Activated CD8-positive, alpha-beta T cell treated with anti-CD3 and anti-CD28 coated beads, Interleukin-2, amount 10 ng/mL, durations not matched to agents 7 days and 5 days (primary cell): ENCODE measurements at regions not wholly inside any gene's neighbourhood (a gene's known extent, or its start where the extent isn't known, plus 50 kb on each side); places are given as distances from the start of the nearest gene placed in this dataset.

ENCODE experiments used
- ATAC-seq: fragments of 150-1000 bp; cut with Tn5 transposase; one replicate; pipeline ENCODE4 v1.10.0; 2021; ENCODE audit warnings: moderate library complexity
- CTCF ChIA-PET: fragments of 350-600 bp; sonication (Branson Sonifier 250); formaldehyde crosslinking; loops from one replicate; lab custom pipeline; 2021; ENCODE audit warnings: antibody characterized with exemption; lab: Charles Lee
- POLR2A ChIA-PET: fragments of 350-600 bp; sonication (Branson Sonifier 250); formaldehyde crosslinking; loops from one replicate; lab custom pipeline; 2021; ENCODE audit warnings: antibody characterized with exemption; lab: Charles Lee
- DNase-seq: peaks from one replicate; pipeline ENCODE4 v3.0.0-alpha.2; 2020
- H3K27ac Mint-ChIP-seq: one replicate; pipeline ENCODE4 v1.8.0; 2021; ENCODE audit warnings: mild to moderate bottlenecking, mixed read lengths
- H3K27me3 Mint-ChIP-seq: one replicate; pipeline ENCODE4 v1.8.0; 2021; ENCODE audit warnings: low read depth, mixed read lengths
- H3K36me3 Mint-ChIP-seq: one replicate; pipeline ENCODE4 v1.8.0; 2021; ENCODE audit warnings: low read depth, mixed read lengths
- H3K4me1 Mint-ChIP-seq: one replicate; pipeline ENCODE4 v1.8.0; 2021; ENCODE audit warnings: low read depth, mixed read lengths
- H3K4me3 Mint-ChIP-seq: one replicate; pipeline ENCODE4 v1.8.0; 2021; ENCODE audit warnings: mild to moderate bottlenecking, mixed read lengths
- H3K9me3 Mint-ChIP-seq: one replicate; pipeline ENCODE4 v1.8.0; 2022; ENCODE audit warnings: mixed read lengths; ENCODE audit not compliant: insufficient read depth

GRCh38 chr2:155318710-155319109, 620.2 kb downstream of the KCNJ3 start:
- ATAC-seq (no peak), DNase-seq (no peak)
- Mint-ChIP-seq H3K36me3 (no peaks in the 10 kb centered on the region), H3K27ac (no peak overlapping the region), H3K4me3 (no peak overlapping the region), H3K4me1 (no peaks in the 10 kb centered on the region), H3K9me3 (no peaks in the 10 kb centered on the region), H3K27me3 (no peaks in the 10 kb centered on the region)
- ChIA-PET CTCF (no interaction called here), POLR2A (no interaction called here)

DNA sequence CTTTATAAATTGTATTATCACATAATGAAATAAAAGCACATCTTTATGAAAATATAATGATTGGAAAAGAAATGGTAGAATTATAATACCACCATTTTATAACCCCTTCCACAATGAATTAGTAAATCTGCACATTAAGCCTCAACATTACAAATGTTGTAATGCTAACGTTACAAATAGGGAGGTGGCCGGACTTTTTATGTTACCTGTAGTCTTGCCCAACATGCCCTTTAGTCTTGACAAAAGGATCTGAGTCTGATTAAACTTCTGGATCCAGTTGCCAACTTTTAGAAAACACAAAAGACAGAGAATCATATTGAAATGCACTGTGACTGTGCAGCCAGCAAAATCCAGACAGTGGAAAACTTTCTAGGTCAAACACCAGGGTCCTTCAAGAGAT, 617.3 kb downstream of the KCNJ3 start:
- no peak overlapping the region for H3K4me3 Mint-ChIP-seq
- no peaks in the 10 kb centered on the region for H3K27me3 Mint-ChIP-seq
- no peak overlapping the region for H3K27ac Mint-ChIP-seq
- ATAC-seq (no peak), DNase-seq (no peak)
- H3K36me3 Mint-ChIP-seq: no peaks in the 10 kb centered on the region
- no peaks in the 10 kb centered on the region for H3K9me3 Mint-ChIP-seq
- ChIA-PET POLR2A (no interaction called here), CTCF (no interaction called here)
- H3K4me1 Mint-ChIP-seq: no peaks in the 10 kb centered on the region

- no peak for ATAC-seq
These were observed 612.1 kb downstream of the KCNJ3 start for GRCh38 chr2:155310589-155310988.

DNA sequence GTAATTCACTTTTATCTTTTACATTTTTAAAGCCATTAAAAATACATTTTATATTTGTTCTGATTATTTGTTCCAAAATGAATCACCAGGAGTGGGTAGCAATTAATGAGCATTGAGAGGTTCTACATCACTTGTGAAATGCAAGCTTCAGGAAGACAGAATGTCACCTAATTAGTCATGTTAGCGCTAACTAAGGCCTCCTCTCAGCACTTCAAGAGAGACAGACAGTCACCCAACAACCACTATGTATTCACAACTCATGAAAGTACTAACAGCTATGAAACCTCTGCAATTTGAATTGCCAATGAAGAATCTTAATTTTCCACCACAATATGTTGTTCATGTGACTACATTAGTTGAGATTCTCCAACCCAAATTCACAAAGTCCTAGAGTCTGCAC, 611.0 kb downstream of the KCNJ3 start:
- no peaks in the 10 kb centered on the region for H3K9me3 Mint-ChIP-seq
- H3K4me1 Mint-ChIP-seq: no peaks in the 10 kb centered on the region
- POLR2A ChIA-PET: no interaction called here
- no peaks in the 10 kb centered on the region for H3K27me3 Mint-ChIP-seq
- H3K27ac Mint-ChIP-seq: no peak overlapping the region
- no peaks in the 10 kb centered on the region for H3K36me3 Mint-ChIP-seq
- CTCF ChIA-PET: no interaction called here
- DNase-seq: no peak
- no peak for ATAC-seq
- H3K4me3 Mint-ChIP-seq: no peak overlapping the region

More at GRCh38 chr2:155310589-155310988, 612.1 kb downstream of the KCNJ3 start:
- H3K4me1 Mint-ChIP-seq: no peaks in the 10 kb centered on the region
- no peaks in the 10 kb centered on the region for H3K9me3 Mint-ChIP-seq
- no peaks in the 10 kb centered on the region for H3K27me3 Mint-ChIP-seq
- no peaks in the 10 kb centered on the region for H3K36me3 Mint-ChIP-seq
- DNase-seq: no peak
- no peak overlapping the region for H3K4me3 Mint-ChIP-seq
- H3K27ac Mint-ChIP-seq: no peak overlapping the region
- ChIA-PET POLR2A (no interaction called here), CTCF (no interaction called here)

GRCh38 chr2:155308367-155309009, 610.0 kb downstream of the KCNJ3 start:
- Mint-ChIP-seq H3K27me3 (no peaks in the 10 kb centered on the region), H3K4me1 (no peaks in the 10 kb centered on the region), H3K9me3 (no peaks in the 10 kb centered on the region), H3K4me3 (no peak overlapping the region), H3K27ac (no peak overlapping the region), H3K36me3 (no peaks in the 10 kb centered on the region)
- ChIA-PET CTCF (interaction anchor here (0.6 kb wide), 1 partner anchor 1275 kb away, joined by 3 read pairs; no protein-coding TSS in a partner anchor), POLR2A (no interaction called here)
- no peak for DNase-seq
- ATAC-seq: no peak

- ChIA-PET CTCF (no interaction called here), POLR2A (no interaction called here)
- no peak overlapping the region for H3K4me3 Mint-ChIP-seq
- no peaks in the 10 kb centered on the region for H3K36me3 Mint-ChIP-seq
- no peak overlapping the region for H3K27ac Mint-ChIP-seq
- ATAC-seq (no peak), DNase-seq (no peak)
- no peaks in the 10 kb centered on the region for H3K9me3 Mint-ChIP-seq
- no peaks in the 10 kb centered on the region for H3K4me1 Mint-ChIP-seq
- H3K27me3 Mint-ChIP-seq: no peaks in the 10 kb centered on the region
These were observed 602.7 kb downstream of the KCNJ3 start for GRCh38 chr2:155301221-155301620.

- Mint-ChIP-seq H3K27me3 (no peaks in the 10 kb centered on the region), H3K36me3 (no peaks in the 10 kb centered on the region), H3K9me3 (no peaks in the 10 kb centered on the region), H3K4me1 (no peaks in the 10 kb centered on the region), H3K27ac (no peak overlapping the region), H3K4me3 (no peak overlapping the region)
- ChIA-PET CTCF (no interaction called here), POLR2A (no interaction called here)
- ATAC-seq: no peak
- no peak for DNase-seq
These were observed 599.5 kb downstream of the KCNJ3 start for GRCh38 chr2:155298001-155298400.

DNA sequence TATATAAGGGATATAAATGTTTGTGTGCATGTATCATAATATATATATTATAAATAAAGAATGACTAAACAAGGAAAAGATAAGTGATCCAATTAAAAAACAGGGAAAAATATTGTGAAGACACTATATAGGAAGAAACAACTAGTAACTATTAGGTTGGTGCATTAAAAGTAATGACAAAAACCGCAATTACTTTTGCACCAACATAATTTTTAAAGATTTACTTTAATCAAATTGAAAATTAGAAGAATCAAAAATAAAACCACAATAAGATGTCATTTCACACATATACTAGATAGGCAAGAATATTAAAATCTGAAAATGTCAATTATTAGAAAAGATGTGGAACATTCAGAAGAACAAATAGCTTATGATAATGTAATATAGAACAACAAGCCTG, 595.9 kb downstream of the KCNJ3 start:
- ATAC-seq (no peak), DNase-seq (no peak)
- H3K9me3 Mint-ChIP-seq: no peaks in the 10 kb centered on the region
- no peaks in the 10 kb centered on the region for H3K27me3 Mint-ChIP-seq
- H3K4me1 Mint-ChIP-seq: no peaks in the 10 kb centered on the region
- H3K4me3 Mint-ChIP-seq: no peak overlapping the region
- H3K27ac Mint-ChIP-seq: no peak overlapping the region
- CTCF ChIA-PET: no interaction called here
- no peaks in the 10 kb centered on the region for H3K36me3 Mint-ChIP-seq
- POLR2A ChIA-PET: no interaction called here

GRCh38 chr2:155281907-155282306, 583.4 kb downstream of the KCNJ3 start:
- POLR2A ChIA-PET: no interaction called here
- no peak for ATAC-seq
- Mint-ChIP-seq H3K27ac (no peak overlapping the region), H3K4me3 (no peak overlapping the region), H3K4me1 (no peaks in the 10 kb centered on the region), H3K9me3 (no peaks in the 10 kb centered on the region), H3K27me3 (no peaks in the 10 kb centered on the region), H3K36me3 (no peaks in the 10 kb centered on the region)
- DNase-seq: no peak
- CTCF ChIA-PET: no interaction called here

DNA sequence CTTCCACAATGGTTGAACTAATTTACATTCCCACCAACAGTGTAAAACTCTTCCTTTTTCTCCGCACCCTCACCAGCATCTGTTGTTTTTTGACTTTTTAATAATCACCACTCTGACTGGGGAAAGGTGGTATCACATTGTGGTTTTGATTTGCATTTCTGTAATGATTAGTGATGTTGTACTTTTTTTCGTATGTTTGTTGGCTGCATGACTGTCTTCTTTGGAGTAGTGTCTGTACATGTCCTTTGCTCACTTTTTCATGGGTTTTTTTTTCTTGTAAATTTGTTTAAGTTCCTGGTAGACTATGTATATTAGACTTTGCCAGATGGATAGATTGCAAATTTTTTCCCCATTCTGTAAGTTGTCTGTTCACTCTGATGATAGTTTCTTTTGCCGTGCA, 574.8 kb downstream of the KCNJ3 start:
- H3K36me3 Mint-ChIP-seq: no peaks in the 10 kb centered on the region
- ATAC-seq (no peak), DNase-seq (no peak)
- POLR2A ChIA-PET: no interaction called here
- CTCF ChIA-PET: no interaction called here
- no peaks in the 10 kb centered on the region for H3K27me3 Mint-ChIP-seq
- no peaks in the 10 kb centered on the region for H3K9me3 Mint-ChIP-seq
- no peak overlapping the region for H3K27ac Mint-ChIP-seq
- H3K4me1 Mint-ChIP-seq: no peaks in the 10 kb centered on the region
- H3K4me3 Mint-ChIP-seq: no peak overlapping the region

- POLR2A ChIA-PET: no interaction called here
These were observed 568.1 kb downstream of the KCNJ3 start for GRCh38 chr2:155266583-155266982.

GRCh38 chr2:155266109-155266508, 567.6 kb downstream of the KCNJ3 start:
- POLR2A ChIA-PET: no interaction called here

More at GRCh38 chr2:155266583-155266982, 568.1 kb downstream of the KCNJ3 start:
- CTCF ChIA-PET: no interaction called here
- Mint-ChIP-seq H3K4me3 (no peak overlapping the region), H3K4me1 (no peaks in the 10 kb centered on the region), H3K36me3 (no peaks in the 10 kb centered on the region), H3K27me3 (no peaks in the 10 kb centered on the region), H3K9me3 (no peaks in the 10 kb centered on the region), H3K27ac (no peak overlapping the region)
- no peak for DNase-seq
- no peak for ATAC-seq

GRCh38 chr2:155256803-155257202, 558.3 kb downstream of the KCNJ3 start:
- POLR2A ChIA-PET: no interaction called here
- no peaks in the 10 kb centered on the region for H3K9me3 Mint-ChIP-seq
- no peaks in the 10 kb centered on the region for H3K4me1 Mint-ChIP-seq
- DNase-seq (no peak), ATAC-seq (no peak)
- H3K36me3 Mint-ChIP-seq: no peaks in the 10 kb centered on the region
- H3K27ac Mint-ChIP-seq: no peak overlapping the region
- H3K27me3 Mint-ChIP-seq: no peaks in the 10 kb centered on the region
- no peak overlapping the region for H3K4me3 Mint-ChIP-seq
- CTCF ChIA-PET: no interaction called here

More at GRCh38 chr2:155266109-155266508, 567.6 kb downstream of the KCNJ3 start:
- no peak overlapping the region for H3K27ac Mint-ChIP-seq
- H3K4me1 Mint-ChIP-seq: no peaks in the 10 kb centered on the region
- H3K36me3 Mint-ChIP-seq: no peaks in the 10 kb centered on the region
- CTCF ChIA-PET: no interaction called here
- ATAC-seq (no peak), DNase-seq (no peak)
- H3K9me3 Mint-ChIP-seq: no peaks in the 10 kb centered on the region
- no peaks in the 10 kb centered on the region for H3K27me3 Mint-ChIP-seq
- H3K4me3 Mint-ChIP-seq: no peak overlapping the region
